Left cardiac atrium (tissue), 4 donors: ENCODE measurements at regions not wholly inside any gene's neighbourhood (a gene's known extent, or its start where the extent isn't known, plus 50 kb on each side); places are given as distances from the start of the nearest gene placed in this dataset.

Experiments
- ATAC-seq, 2 donors: fragments of 200-7000 bp; cut with Tn5 transposase; one replicate each; pipeline ENCODE4 v1.9.1; 2020; ENCODE audit warnings: mild to moderate bottlenecking in 2 of 2, moderate library complexity in 2 of 2
- DNase-seq: peaks from one replicate; pipeline ENCODE4 v3.0.0-alpha.2; 2020
- intact Hi-C, 2 donors: fragments of 100-400 bp; cut with DNase I; formaldehyde crosslinking; loops; one replicate each; pipeline versions ENCODE4 v1.14.1 to v1.15.1; 2022 to 2023
- donor health status: DM: no; HTN: yes; CAD: no.
- donor health status: DM: no; HTN: yes; CAD: no; lungs with severe emphysema.
- donor health status: DM: yes; HTN: yes; CAD: no.
- donor health status: Dilated cardiomyopathy.

DNA sequence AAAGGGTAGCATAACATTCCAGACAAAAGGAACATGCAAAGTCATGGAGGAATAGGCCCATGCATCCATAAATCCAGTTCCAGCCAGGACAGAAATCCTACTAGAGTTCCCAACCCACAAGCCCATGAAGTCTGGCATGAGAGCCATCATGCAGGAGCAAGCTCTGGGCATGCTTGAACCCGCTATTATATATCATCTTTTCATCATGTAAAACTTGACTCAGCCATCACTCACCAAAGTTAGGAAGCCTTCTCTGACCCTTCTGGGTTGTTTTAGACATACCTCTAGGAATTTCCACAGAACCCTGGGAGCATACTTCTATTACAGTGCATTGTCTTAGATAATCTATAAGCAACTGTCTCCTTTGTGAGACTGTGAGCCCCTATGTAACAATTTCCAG lies 293.0 kb upstream of the NPSR1 start:
- intact Hi-C loops, result no loop called here
- ATAC-seq (no peak), DNase-seq (no peak)

DNA sequence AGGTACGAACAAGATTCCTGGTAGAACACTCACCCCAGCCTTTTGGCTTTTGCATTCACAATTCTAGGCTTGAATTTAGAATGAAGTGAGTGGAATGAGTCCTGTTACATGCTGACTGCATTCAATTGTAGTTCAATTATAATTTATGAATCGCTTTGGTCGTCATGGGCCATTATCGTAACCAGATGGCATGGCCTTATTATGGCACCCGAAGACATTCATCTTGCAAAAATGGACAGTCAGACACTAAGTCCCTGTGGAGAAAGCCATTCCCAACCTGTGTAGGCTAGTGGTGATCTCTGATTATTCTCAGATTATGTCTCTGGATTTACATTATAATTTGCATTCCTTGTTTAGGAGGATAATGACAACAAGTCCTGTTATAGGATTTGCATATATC lies 292.4 kb upstream of the NPSR1 start:
- DNase-seq (no peak), ATAC-seq (no peak)
- intact Hi-C loops, result no loop called here

DNA sequence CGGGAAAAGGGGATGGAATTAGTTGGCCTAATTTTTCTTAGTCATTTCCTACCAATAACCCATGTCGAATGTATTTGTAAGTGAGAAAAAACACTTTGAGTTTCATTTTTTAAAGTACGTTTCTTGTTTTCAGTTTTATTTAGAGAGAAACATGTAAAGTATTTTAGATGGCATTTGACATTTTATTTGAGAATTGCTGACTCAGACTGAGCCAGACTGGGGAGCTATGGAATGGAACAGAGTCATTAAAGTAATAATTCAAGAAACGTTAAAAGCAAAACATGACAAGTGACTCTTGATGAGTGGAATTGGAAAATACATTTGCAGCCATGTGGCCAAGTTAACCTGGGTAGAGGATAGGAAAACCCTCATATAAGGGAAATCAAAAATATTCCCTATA lies 286.1 kb upstream of the NPSR1 start:
- ATAC-seq, result no peak
- no peak for DNase-seq

DNA sequence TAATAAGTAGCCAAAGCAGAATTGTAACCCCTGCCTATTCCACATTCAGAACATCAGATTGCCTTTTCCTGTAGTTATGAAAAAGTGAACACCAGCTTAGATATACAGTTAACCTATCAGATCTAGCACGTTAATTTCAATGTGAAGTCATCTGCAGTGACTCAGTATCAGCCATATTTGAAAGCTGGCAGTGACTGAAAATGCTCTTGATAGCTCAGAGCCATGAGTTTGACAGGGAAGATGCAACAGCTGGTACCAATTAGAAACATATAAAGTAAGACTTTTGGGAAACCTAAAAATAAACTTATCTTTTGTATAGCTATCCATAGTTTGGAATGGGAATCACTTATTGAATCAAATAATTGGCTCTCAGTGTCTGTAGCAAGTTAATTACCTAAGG lies 284.1 kb upstream of the NPSR1 start:
- intact Hi-C loops, result no loop called here

More for the DNA sequence above, 286.1 kb upstream of the NPSR1 start:
- intact Hi-C loops, result no loop called here

DNA sequence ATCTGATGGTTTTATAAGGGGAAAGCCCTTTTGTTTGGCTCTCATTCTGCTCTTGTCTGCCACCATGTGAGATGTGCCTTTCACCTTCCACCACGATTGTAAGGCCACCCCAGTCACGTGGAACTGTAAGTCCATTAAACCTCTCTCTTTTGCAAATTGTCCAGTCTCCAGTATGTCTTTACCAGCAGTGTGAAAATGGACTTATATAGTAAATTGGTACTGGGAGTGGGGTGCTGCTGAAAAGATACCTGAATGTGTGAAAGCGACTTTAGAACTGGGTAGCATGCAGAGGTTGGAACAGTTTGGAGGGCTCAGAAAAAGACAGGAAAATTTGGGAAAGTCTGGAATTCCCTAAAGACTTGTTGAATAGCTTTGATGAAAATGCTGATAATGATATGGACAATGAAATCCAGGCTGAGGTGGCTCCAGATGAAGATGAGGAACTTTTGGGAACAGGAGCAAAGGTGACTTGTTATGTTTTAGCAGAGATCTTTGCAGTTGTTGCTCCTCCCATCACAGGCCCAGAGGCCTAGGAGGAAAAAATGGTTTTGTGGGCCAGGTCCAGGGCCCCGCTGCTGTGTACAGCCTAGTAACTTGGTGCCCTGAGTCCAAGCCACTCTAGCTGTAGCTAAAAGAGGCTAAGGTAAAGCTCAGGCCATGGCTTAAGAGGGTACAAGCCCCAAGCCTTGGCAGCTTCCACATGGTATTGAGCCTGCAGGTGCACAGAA lies 275.7 kb upstream of the NPSR1 start:
- intact Hi-C loops, result no loop called here
- ATAC-seq, result no peak
- no peak for DNase-seq

More for the DNA sequence above, 284.1 kb upstream of the NPSR1 start:
- no peak for ATAC-seq
- DNase-seq, result no peak

DNA sequence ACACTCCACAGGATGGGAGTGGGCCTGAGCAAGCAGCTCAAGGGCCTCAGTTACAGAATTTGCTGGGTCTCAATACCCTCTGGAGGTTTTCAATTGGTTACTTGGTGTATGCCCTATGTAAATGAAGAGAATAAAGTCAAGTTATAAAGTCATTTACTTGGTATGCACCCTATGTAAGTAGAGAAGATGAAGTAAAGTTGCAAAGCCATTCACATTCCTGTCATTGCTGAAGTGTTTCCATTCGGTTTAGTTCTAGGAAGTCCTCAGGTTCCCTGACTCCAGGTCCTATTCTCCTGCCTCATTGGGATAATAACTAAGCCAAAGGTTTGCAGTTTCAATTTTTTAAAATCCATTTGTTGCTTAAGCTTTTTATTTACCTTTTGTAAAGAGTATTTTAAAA lies 272.6 kb upstream of the NPSR1 start:
- no peak for ATAC-seq
- intact Hi-C loops, result no loop called here
- no peak for DNase-seq

DNA sequence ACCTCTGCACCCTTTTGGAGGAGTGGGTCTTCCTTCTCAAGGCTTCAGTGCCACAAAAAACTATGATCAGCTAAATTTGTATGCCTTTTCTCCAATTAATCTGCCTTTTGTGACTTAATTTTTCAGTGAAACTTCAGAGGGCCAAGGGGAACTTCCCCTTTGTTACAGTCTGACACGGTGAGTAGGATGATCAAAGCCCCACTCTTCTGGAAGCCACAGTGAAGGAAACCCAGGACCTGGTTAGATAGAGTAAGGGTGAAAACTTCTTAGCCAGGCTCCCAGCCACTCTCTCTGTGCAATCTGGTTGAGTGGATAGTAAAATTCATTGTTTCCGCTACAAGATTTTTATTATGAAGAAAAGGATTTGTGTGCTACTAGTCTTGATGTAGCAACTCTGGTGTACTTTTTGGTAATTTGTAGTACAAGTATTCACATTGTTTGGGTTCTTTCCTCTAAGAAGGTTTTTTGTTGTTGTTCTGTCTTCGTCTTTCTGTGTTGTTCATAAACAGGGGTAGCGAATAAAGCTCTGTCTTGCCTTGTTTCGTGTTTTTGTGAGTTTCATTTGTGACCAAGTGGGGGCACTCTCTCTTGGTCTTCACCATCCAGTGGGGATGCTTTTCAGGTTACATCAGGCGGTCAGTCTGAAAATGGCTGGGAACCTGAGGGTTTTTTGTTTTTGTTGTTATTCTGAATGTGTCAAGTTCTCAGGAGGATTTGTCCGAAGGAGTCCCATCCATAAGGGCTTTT lies 268.5 kb upstream of the NPSR1 start:
- ATAC-seq, result no peak
- no peak for DNase-seq
- intact Hi-C loops, result no loop called here

DNA sequence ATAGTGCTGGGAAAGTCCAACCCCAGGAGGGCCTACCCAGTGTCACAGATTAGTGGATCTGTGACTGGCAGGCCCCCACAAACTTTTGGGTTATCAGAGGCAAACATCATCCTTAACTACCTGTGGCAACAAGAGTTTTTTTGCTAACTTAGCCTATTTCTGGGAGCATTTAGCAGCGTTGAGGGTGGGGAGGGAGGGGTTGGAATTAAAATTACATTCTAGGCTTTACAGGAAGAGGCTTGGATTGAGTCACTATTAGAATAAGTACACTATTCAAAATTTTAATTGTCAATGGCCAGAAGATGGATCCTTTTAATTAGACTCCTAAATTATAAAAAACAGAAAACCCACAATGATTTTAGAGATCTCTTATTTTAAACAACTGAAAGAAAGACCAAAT lies 267.9 kb upstream of the NPSR1 start:
- intact Hi-C loops, result no loop called here
- ATAC-seq, result no peak
- no peak for DNase-seq

DNA sequence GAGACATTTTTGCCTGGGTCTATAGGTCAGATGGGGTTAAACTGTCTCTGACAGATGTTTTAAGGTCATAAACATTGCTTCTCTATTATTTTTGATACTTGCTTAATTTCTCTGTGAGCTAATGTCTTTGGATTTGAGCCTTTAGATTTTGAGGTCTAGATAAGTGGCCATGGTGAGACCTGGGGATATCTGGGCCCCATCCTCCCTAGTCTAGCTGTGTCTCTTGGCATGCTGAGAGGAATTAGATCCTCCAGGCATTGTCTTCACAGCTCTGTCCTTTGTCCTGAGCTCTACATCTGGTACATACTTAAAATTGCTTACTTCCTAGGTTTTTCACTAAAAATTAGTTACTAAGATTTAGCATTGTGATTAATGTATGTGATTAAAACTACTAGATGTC lies 265.0 kb upstream of the NPSR1 start:
- no peak for ATAC-seq
- intact Hi-C loops, result no loop called here

DNA sequence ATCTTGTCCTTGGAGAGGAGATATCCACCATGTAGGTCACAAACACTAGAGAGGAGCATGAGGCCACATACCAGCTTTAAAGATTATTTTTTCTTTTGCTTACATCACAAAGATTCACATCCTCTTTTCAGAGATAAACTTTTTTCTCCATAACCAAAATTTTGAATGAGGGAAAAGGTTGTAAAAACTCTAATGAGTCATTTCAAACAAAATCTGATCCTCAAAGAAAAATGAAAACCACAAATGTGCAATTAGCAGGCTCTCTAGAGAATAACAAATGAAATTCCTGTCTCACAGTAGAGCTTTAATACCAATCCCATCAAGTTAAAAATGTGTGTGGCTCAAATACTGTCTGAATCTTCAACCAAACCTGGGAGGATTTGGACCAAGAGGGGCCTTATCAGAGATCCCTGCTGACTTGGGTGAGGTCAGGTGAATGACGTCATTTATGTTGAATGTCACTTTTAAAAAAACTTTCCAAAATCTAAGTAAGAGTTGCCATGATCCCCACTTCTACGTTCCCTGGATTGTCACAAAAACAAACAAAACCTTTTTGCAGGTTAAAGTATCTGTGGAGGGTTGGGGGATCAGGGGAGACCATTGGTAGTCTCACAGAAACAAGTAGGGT lies 261.5 kb upstream of the NPSR1 start:
- intact Hi-C loops, result no loop called here
- DNase-seq, result no peak
- ATAC-seq, result no peak

More for the DNA sequence above, 265.0 kb upstream of the NPSR1 start:
- no peak for DNase-seq

DNA sequence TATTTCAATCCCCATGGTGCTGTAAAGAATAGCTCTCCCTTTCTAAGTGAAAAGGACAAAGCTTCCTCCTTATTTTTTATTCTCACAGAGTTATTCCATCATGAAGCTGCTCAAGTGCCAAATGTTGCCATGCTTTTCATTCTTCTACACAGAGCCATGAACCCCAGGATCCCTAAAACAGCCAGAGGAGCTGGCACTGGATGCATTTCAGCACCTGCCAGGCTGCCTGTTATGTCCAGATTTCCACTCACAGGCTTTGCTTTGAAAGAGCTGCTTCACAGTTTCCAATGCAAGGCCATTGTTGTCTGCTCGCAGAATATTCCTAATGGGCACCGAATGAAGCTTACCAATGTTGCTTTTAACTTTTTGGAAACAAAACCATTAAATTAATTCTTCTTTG lies 256.2 kb upstream of the NPSR1 start:
- ATAC-seq, result no peak
- intact Hi-C loops, result no loop called here
- no peak for DNase-seq

DNA sequence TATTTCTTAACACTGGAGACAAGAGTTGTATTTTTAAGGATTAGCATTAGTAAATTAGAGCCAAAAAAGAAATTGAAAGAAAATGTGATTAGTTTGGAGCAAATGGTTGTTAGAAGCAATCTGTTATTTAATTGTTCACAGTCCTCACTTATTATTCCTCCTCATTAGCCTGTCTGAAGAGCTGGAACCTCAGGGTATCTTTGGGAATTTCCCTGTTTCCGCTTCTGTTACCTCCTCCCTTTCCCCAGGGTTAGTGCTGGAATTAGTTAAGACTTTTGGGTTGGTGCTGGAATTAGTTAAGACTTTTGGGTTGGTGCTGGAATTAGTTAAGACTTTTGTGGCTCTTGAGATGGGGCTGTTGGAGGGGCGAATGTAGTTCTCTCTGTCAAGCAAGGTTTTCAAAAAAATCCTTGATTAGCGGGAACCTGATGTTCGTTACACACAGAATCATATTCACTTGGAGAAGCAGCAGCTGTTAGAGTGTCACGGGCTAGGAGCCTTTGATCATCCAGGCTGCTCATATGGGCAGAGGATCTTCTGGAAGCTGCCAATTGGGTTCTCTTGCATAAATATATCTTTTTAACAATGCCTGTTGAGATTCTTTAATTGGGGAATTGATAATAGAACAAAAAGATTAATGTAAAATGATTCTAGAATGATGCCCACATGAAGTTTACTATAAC lies 251.0 kb upstream of the NPSR1 start:
- no peak for ATAC-seq
- intact Hi-C loops, result no loop called here
- DNase-seq, result no peak

DNA sequence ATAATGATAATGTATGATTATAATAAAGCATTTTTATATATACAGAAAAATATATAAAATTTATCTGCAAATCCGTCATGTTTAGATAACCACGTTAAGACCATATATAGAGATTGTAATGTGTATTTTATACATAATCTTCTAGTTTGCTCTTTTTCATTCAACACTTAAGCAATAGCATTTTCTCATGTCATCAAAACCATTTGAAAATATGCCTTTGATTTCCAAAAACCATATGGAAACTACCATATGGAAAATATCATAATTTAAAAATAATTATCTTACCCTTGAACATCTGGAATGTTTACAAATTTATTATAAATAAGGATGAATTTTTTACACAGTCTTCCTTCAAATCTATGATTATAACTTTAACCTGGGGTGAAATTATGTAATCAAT lies 250.4 kb upstream of the NPSR1 start:
- DNase-seq (no peak), ATAC-seq (no peak)
- intact Hi-C loops, result no loop called here

DNA sequence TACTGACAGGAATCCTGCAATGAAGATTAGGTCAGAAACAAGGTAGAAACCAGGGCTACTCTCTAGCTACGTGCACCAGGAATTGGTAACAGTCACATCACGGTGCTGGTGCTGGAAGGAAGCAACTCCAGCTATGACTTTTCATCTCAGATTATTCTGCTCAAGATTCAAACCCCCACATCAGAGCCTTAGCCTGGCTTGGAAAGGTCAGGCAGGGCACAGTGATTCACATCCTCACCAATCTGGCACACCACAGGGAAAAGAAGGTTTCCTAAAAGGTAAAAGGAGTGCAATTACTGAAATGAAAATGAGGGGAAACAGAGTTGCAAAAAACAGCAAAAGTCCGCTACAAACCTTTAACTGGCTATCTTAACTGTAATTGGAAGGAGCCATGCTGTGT lies 240.2 kb upstream of the NPSR1 start:
- intact Hi-C loops, result no loop called here

DNA sequence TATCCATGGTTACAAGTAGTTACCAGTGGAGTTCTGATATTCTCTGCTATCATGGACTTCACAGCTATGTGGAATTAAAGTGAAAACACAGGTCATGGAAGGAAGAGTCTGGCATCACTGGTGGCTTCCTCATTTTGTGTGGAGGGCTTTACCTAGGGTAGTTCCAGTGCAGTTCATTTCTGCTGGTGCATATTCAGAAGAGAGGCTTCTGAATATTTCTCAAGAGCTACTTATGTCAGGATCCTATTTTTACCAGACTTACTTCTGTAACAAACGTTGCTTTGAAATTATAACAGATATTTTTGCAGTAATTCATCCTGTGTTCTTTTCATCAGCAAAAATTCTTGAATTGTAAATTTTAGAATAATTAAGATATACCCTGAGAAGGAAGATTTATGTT lies 236.5 kb upstream of the NPSR1 start:
- DNase-seq (no peak), ATAC-seq (no peak)
- intact Hi-C loops, result loop anchor here in 1 of 2 donors (10.0 kb wide), 1 partner anchor 287 kb away; no protein-coding TSS in a partner anchor

More for the DNA sequence above, 240.2 kb upstream of the NPSR1 start:
- no peak for DNase-seq
- no peak for ATAC-seq

DNA sequence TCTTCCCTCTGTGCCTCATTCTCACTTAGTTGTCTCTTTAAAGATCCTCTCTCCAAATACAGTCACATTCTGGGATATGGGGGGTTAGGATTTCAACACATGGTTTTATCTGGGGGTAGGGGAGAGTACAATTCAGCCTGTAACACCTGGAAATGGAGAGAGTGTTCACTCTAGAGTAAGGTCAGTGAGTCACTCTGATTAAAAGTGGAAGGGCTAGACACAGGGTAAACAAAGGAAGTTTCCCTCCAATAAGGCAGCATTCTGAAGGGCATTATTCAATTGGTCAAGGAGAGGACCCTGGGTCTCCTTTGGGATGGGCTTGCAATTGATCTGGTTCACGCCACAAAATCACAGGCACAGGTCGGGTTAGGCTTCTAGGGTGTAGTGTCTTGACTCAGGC lies 232.8 kb upstream of the NPSR1 start:
- intact Hi-C loops, result loop anchor here in 1 of 2 donors (5.0 to 10.0 kb wide), 2 partner anchors 103 to 290 kb away; no protein-coding TSS in a partner anchor

DNA sequence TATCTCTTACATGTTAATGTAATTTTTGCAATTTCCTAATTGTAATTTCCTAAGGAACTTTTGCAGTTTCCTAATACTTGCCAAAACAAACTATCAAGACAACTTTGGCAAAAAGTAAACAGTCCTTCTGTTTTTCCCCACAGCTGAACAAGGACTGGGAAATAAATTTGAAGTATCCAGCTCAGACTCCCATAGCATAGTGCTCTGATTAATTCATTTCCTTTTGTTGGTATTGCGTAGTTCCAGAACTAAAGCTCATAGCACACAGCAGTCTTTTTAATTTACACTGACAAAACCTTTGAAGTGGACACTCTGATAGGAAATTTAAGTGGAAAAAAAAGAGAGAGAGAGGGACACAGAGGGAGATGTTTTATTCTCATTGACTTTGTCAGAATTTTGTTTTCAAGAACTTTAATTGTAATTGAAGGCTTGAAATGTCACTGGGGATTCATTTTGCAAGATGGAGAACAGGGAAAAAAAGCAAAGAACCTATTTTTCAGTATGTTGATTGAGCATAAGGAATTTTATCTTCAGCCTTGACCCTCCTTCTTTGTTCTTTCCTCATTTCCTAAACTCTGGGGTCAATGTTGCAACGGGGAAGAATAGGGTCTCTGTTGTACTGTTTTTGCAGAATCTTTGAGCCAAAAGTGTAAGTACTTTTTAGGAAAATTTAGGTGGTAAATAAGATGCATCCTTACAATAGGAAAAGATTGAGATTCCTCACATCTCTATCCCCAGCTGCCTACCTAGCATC lies 232.2 kb upstream of the NPSR1 start:
- DNase-seq (no peak), ATAC-seq (no peak)
- intact Hi-C loops, result loop anchor here in 1 of 2 donors (5.0 to 10.0 kb wide), 2 partner anchors 104 to 291 kb away; no protein-coding TSS in a partner anchor

More for the DNA sequence above, 232.8 kb upstream of the NPSR1 start:
- DNase-seq (no peak), ATAC-seq (no peak)

DNA sequence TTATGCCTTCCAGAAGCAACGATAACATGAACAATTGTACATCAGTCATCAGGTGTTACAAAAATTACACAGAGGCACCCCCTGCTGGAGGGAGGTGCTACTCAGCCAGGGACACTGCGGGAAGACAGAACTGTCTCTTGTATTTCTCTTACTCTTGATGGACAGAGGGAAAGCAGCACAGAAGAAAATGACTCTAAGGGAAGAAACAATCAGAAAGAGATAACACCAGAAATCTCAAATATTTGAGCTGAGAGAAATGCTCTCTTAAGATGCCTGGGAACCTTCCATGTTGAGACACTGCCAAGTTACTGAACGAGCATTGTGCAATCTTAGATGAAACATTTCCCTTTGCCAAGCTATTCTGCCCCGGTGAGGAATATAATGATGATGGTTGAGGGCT lies 227.6 kb upstream of the NPSR1 start:
- ATAC-seq (peak in 1 of 2 donors; percentile 83), DNase-seq (no peak)

DNA sequence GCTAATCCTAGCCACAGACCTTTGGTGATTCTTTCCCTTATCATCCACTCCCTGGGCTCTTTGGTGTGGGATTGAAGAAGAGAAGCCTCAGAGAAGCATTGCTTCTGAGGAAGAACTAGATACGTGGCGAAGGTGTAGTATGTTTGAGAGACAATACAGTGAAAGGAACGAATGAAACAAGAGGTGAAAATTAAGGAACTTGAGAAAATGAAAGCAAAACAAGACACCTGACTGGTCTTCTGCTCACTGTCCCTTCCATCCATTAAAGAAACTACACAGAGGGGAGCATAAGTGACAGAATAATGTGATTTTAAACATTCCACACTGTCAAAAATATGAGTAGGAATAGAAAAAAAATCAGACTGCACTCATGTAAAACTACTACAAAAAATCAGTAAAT lies 219.6 kb upstream of the NPSR1 start:
- intact Hi-C loops, result loop anchor here in 1 of 2 donors (10.0 kb wide), 1 partner anchor 114 kb away; no protein-coding TSS in a partner anchor
- ATAC-seq (no peak), DNase-seq (no peak)

More for the DNA sequence above, 227.6 kb upstream of the NPSR1 start:
- intact Hi-C loops, result loop anchor here in 1 of 2 donors (10.0 kb wide), 1 partner anchor 106 kb away; no protein-coding TSS in a partner anchor
